Erythroblast (primary cell): ENCODE measurements at regions not wholly inside any gene's neighbourhood (a gene's known extent, or its start where the extent isn't known, plus 50 kb on each side); places are given as distances from the start of the nearest gene placed in this dataset.

ENCODE experiments used
- GATA1 ChIP-seq: IDR thresholded peaks from 2 replicates; pipeline ENCODE4 v1.6.1; 2011; ENCODE audit warnings: low read depth, mild to moderate bottlenecking, control low read depth, low read length, moderate library complexity
- POLR2A ChIP-seq: IDR thresholded peaks from 2 replicates; pipeline ENCODE4 v1.6.1; 2011; ENCODE audit warnings: mild to moderate bottlenecking, low read length

- no peak for TF ChIP-seq POLR2A
- TF ChIP-seq GATA1: no peak
Measured at GRCh38 chr2:212592695-212593094, 54.1 kb upstream of the ERBB4 start.
